Calu3 (cell line): ENCODE measurements at regions not wholly inside any gene's neighbourhood (a gene's known extent, or its start where the extent isn't known, plus 50 kb on each side); places are given as distances from the start of the nearest gene placed in this dataset.

Experiments used
- BruUV-seq: library from RNA; stranded (reverse); fragments of 400-500 nt; replicated peaks from 2 replicates; lab custom pipeline; 2021; lab: Mats Ljungman, UMichigan
- CTCF ChIA-PET: fragments of 300-600 bp; sonication (Branson Sonifier 250); formaldehyde crosslinking; loops from one replicate; lab custom pipeline; 2022; ENCODE audit warnings: antibody characterized with exemption; lab: Charles Lee
- DNase-seq: peaks from one replicate; pipeline ENCODE4 v3.0.0; 2022
- H3K27ac Mint-ChIP-seq: one replicate; pipeline ENCODE4 v1.8.0; 2022; ENCODE audit warnings: mixed read lengths; ENCODE audit not compliant: unreplicated experiment
- H3K27me3 Mint-ChIP-seq: one replicate; pipeline ENCODE4 v1.8.0; 2022; ENCODE audit warnings: mixed read lengths; ENCODE audit not compliant: unreplicated experiment
- H3K36me3 Mint-ChIP-seq: one replicate; pipeline ENCODE4 v1.8.0; 2022; ENCODE audit warnings: mild to moderate bottlenecking, moderate library complexity, mixed read lengths; ENCODE audit not compliant: insufficient read depth, unreplicated experiment
- H3K4me1 Mint-ChIP-seq: one replicate; pipeline ENCODE4 v1.8.0; 2022; ENCODE audit warnings: mild to moderate bottlenecking, low read depth, mixed read lengths; ENCODE audit not compliant: unreplicated experiment
- H3K4me3 Mint-ChIP-seq: one replicate; pipeline ENCODE4 v1.8.0; 2022; ENCODE audit warnings: mild to moderate bottlenecking, low read depth, moderate library complexity, mixed read lengths; ENCODE audit not compliant: unreplicated experiment
- H3K9me3 Mint-ChIP-seq: one replicate; pipeline ENCODE4 v1.8.0; 2022; ENCODE audit warnings: low read depth, mixed read lengths; ENCODE audit not compliant: unreplicated experiment
- CTCF ChIP-seq: fragments of 200-600 bp; IDR thresholded peaks from one replicate; pipeline ENCODE4 v1.8.0; 2022; ENCODE audit warnings: antibody characterized with exemption; ENCODE audit not compliant: unreplicated experiment
- intact Hi-C: fragments of 100-400 bp; cut with micrococcal nuclease; formaldehyde crosslinking; loops from one replicate; pipeline ENCODE4 v1.10.0; 2022; ENCODE audit not compliant: unreplicated experiment

GRCh38 chr9:103296189-103296588 is 301.1 kb downstream of the CYLC2 start:
- Mint-ChIP-seq H3K27me3 (no peaks in the 10 kb centered on the region), H3K9me3 (no peaks in the 10 kb centered on the region), H3K27ac (no peak overlapping the region), H3K4me3 (no peak overlapping the region), H3K4me1 (no peaks in the 10 kb centered on the region), H3K36me3 (no peaks in the 10 kb centered on the region)
- no peak for TF ChIP-seq CTCF
- intact Hi-C loops, result no loop called here
- no peak for DNase-seq
- BruUV-seq, result no TSS peak
- CTCF ChIA-PET, result no interaction called here

- intact Hi-C loops, result no loop called here
- H3K4me3 Mint-ChIP-seq, result no peak overlapping the region
- TF ChIP-seq CTCF, result no peak
- CTCF ChIA-PET, result no interaction called here
- no peaks in the 10 kb centered on the region for H3K36me3 Mint-ChIP-seq
- H3K4me1 Mint-ChIP-seq, result no peaks in the 10 kb centered on the region
- no peaks in the 10 kb centered on the region for H3K9me3 Mint-ChIP-seq
- no peak overlapping the region for H3K27ac Mint-ChIP-seq
- H3K27me3 Mint-ChIP-seq, result no peaks in the 10 kb centered on the region
- DNase-seq, result no peak
- BruUV-seq, result no TSS peak
These were observed 305.9 kb downstream of the CYLC2 start for GRCh38 chr9:103301051-103301450.

- Mint-ChIP-seq H3K27ac (no peak overlapping the region), H3K4me1 (no peaks in the 10 kb centered on the region), H3K4me3 (no peak overlapping the region), H3K9me3 (no peaks in the 10 kb centered on the region), H3K36me3 (no peaks in the 10 kb centered on the region), H3K27me3 (no peaks in the 10 kb centered on the region)
- no peak for TF ChIP-seq CTCF
- BruUV-seq, result no TSS peak
- DNase-seq, result no peak
- CTCF ChIA-PET, result no interaction called here
- intact Hi-C loops, result no loop called here
These were observed 309.7 kb downstream of the CYLC2 start for GRCh38 chr9:103304797-103305196.

GRCh38 chr9:103319979-103320378 is 324.8 kb downstream of the CYLC2 start:
- Mint-ChIP-seq H3K9me3 (no peaks in the 10 kb centered on the region), H3K27me3 (no peaks in the 10 kb centered on the region), H3K27ac (no peak overlapping the region), H3K4me1 (no peaks in the 10 kb centered on the region), H3K36me3 (no peaks in the 10 kb centered on the region), H3K4me3 (no peak overlapping the region)
- CTCF ChIA-PET, result no interaction called here
- no TSS peak for BruUV-seq
- no peak for TF ChIP-seq CTCF
- no peak for DNase-seq
- intact Hi-C loops, result no loop called here
